ENCODE measurements at regions not wholly inside any gene's neighbourhood (a gene's known extent, or its start where the extent isn't known, plus 50 kb on each side); places are given as distances from the start of the nearest gene placed in this dataset.

GRCh38 chr6:98037571-98037970 is 754.6 kb upstream of the MMS22L start:
- intact Hi-C loops (cut with micrococcal nuclease), result loop anchor here (5.0 kb wide), 1 partner anchor 330 kb away; no protein-coding TSS in a partner anchor
- no peak overlapping the region for H3K27ac ChIP-seq (ENCODE audit: low read depth, low read length)
- ChIA-PET CTCF (no interaction called here), POLR2A (no interaction called here), RAD21 (ENCODE audit: low non-redundant PET in 1 of 2, low total read pairs in 2 of 2, uncharacterized antibody in 2 of 2, unreplicated experiment in 2 of 2) (no interaction called here)
- H3K4me3 ChIP-seq (replicated peaks in 1 of 2; ENCODE audit: low read depth in 1 of 2, low read length in 2 of 2), result no peak overlapping the region
- H3K27me3 ChIP-seq (ENCODE audit: insufficient read depth, low read length), result peaks cover 48% of the 10 kb centered on the region
- no peak for ATAC-seq
- no peaks in the 10 kb centered on the region for H3K36me3 ChIP-seq (ENCODE audit: control insufficient read depth in 1 of 2, insufficient read depth in 2 of 2, low read length in 2 of 2)
- no peaks in the 10 kb centered on the region for H3K79me2 ChIP-seq (ENCODE audit: insufficient read depth, low read length)
- H3K4me2 ChIP-seq (ENCODE audit: low read length), result no peak overlapping the region
- TF ChIP-seq POLR2A (IDR thresholded peaks at IDR 0.05; ENCODE audit: borderline replicate concordance, extremely low read depth, insufficient read depth, insufficient read length) (no peak), POLR2AphosphoS5 (IDR thresholded peaks at IDR 0.05; ENCODE audit: low read depth, low read length) (no peak), TCF7L2 (IDR thresholded peaks at IDR 0.05; ENCODE audit: borderline replicate concordance, extremely low read depth, insufficient read depth, insufficient read length) (no peak), SIN3A (IDR thresholded peaks at IDR 0.05; ENCODE audit: low read depth) (no peak), SP1 (IDR thresholded peaks at IDR 0.05; ENCODE audit: low read depth) (no peak), FOSL1 (IDR thresholded peaks at IDR 0.05; ENCODE audit: low read depth) (no peak)
- no TSS peak for BruUV-seq (replicated peaks)
- H3K4me1 ChIP-seq (ENCODE audit: control insufficient read depth in 1 of 2, insufficient read depth in 2 of 2, low read length in 2 of 2), result no peaks in the 10 kb centered on the region
- H4K20me1 ChIP-seq (ENCODE audit: insufficient read depth), result no peaks in the 10 kb centered on the region
- no peaks in the 10 kb centered on the region for H3K9me3 ChIP-seq (ENCODE audit: control insufficient read depth in 1 of 2, insufficient read depth in 1 of 2, low read depth in 1 of 2, low read length in 2 of 2)
- no peak overlapping the region for H2AFZ ChIP-seq (ENCODE audit: low read depth, low read length, poor library complexity, severe bottlenecking)
- no peak overlapping the region for H3K9ac ChIP-seq (ENCODE audit: low read length)
- DNase-seq (ENCODE audit: low read depth, low spot score), result no peak
- H3K9me2 ChIP-seq (ENCODE audit: insufficient read depth), result no peaks in the 10 kb centered on the region

- Histone ChIP-seq H2AFZ (ENCODE audit: low read depth, low read length, poor library complexity, severe bottlenecking) (no peak overlapping the region), H3K4me2 (ENCODE audit: low read length) (no peak overlapping the region), H3K27me3 (ENCODE audit: insufficient read depth, low read length) (peaks cover 43% of the 10 kb centered on the region), H3K9me2 (ENCODE audit: insufficient read depth) (no peaks in the 10 kb centered on the region), H3K4me1 (ENCODE audit: control insufficient read depth in 1 of 2, insufficient read depth in 2 of 2, low read length in 2 of 2) (no peaks in the 10 kb centered on the region), H4K20me1 (ENCODE audit: insufficient read depth) (no peaks in the 10 kb centered on the region), H3K9ac (ENCODE audit: low read length) (no peak overlapping the region), H3K36me3 (ENCODE audit: control insufficient read depth in 1 of 2, insufficient read depth in 2 of 2, low read length in 2 of 2) (no peaks in the 10 kb centered on the region), H3K4me3 (replicated peaks in 1 of 2; ENCODE audit: low read depth in 1 of 2, low read length in 2 of 2) (no peak overlapping the region), H3K9me3 (ENCODE audit: control insufficient read depth in 1 of 2, insufficient read depth in 1 of 2, low read depth in 1 of 2, low read length in 2 of 2) (no peaks in the 10 kb centered on the region), H3K79me2 (ENCODE audit: insufficient read depth, low read length) (no peaks in the 10 kb centered on the region), H3K27ac (ENCODE audit: low read depth, low read length) (no peak overlapping the region)
- ChIA-PET RAD21 (ENCODE audit: low non-redundant PET in 1 of 2, low total read pairs in 2 of 2, uncharacterized antibody in 2 of 2, unreplicated experiment in 2 of 2) (no interaction called here), POLR2A (no interaction called here), CTCF (no interaction called here)
- no TSS peak for BruUV-seq (replicated peaks)
- TF ChIP-seq FOSL1 (IDR thresholded peaks at IDR 0.05; ENCODE audit: low read depth) (no peak), SP1 (IDR thresholded peaks at IDR 0.05; ENCODE audit: low read depth) (no peak), RAD21 (IDR thresholded peaks at IDR 0.05; ENCODE audit: low read depth) (no peak), EZH2phosphoT487 (IDR thresholded peaks at IDR 0.05; ENCODE audit: borderline replicate concordance) (no peak), POLR2AphosphoS5 (IDR thresholded peaks at IDR 0.05; ENCODE audit: low read depth, low read length) (no peak), SIN3A (IDR thresholded peaks at IDR 0.05; ENCODE audit: low read depth) (no peak), ELF1 (IDR thresholded peaks at IDR 0.05; ENCODE audit: borderline replicate concordance, low read depth) (no peak), ATF3 (IDR thresholded peaks at IDR 0.05) (no peak), EZH2 (IDR thresholded peaks at IDR 0.05) (no peak), SRF (IDR thresholded peaks at IDR 0.05; ENCODE audit: low read depth) (no peak), ZNF274 (IDR thresholded peaks at IDR 0.05; ENCODE audit: low read depth, low read length) (no peak), POLR2A (IDR thresholded peaks at IDR 0.05; ENCODE audit: borderline replicate concordance, extremely low read depth, insufficient read depth, insufficient read length) (no peak), CTCF (IDR thresholded peaks at IDR 0.05 in 2 of 3, conservative IDR thresholded peaks at IDR 0.05 in 1 of 3; ENCODE audit: borderline replicate concordance in 1 of 3, insufficient read depth in 1 of 3, low read depth in 2 of 3, low read length in 2 of 3) (no peak), CEBPB (IDR thresholded peaks at IDR 0.05; ENCODE audit: low read depth) (no peak)
- TF ChIP-seq, protein P1, sequence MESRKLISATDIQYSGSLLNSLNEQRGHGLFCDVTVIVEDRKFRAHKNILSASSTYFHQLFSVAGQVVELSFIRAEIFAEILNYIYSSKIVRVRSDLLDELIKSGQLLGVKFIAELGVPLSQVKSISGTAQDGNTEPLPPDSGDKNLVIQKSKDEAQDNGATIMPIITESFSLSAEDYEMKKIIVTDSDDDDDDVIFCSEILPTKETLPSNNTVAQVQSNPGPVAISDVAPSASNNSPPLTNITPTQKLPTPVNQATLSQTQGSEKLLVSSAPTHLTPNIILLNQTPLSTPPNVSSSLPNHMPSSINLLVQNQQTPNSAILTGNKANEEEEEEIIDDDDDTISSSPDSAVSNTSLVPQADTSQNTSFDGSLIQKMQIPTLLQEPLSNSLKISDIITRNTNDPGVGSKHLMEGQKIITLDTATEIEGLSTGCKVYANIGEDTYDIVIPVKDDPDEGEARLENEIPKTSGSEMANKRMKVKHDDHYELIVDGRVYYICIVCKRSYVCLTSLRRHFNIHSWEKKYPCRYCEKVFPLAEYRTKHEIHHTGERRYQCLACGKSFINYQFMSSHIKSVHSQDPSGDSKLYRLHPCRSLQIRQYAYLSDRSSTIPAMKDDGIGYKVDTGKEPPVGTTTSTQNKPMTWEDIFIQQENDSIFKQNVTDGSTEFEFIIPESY (IDR thresholded peaks at IDR 0.05; ENCODE audit: extremely low read depth, insufficient replicate concordance, low read length), result no peak
- DNase-seq (ENCODE audit: low read depth, low spot score) (no peak), ATAC-seq (no peak)
- intact Hi-C loops (cut with micrococcal nuclease), result loop anchor here (5.0 kb wide), 1 partner anchor 332 kb away; no protein-coding TSS in a partner anchor
Observed at GRCh38 chr6:98039443-98039842, 756.4 kb upstream of the MMS22L start.

All from HCT116 (cell line).